Upper lobe of left lung (tissue), 4 donors: ENCODE measurements at regions not wholly inside any gene's neighbourhood (a gene's known extent, or its start where the extent isn't known, plus 50 kb on each side); places are given as distances from the start of the nearest gene placed in this dataset.

ENCODE experiments used
- CTCF ChIP-seq, 6 experiments: fragments of 450-650 bp in 4 of 6; fragments of 200-600 bp in 2 of 6; sonication (generic) in 2 of 6; IDR thresholded peaks; one replicate each; pipeline ENCODE4 v1.5.1; 2016 to 2019; ENCODE audit warnings: antibody characterized with exemption in 6 of 6
- EP300 ChIP-seq, 4 donors: sonication (generic); formaldehyde crosslinking; IDR thresholded peaks; one replicate each; pipeline ENCODE4 v1.5.1; 2017; ENCODE audit warnings: antibody characterized with exemption in 4 of 4, control low read depth in 2 of 4

GRCh38 chr3:13136426-13136825, 63.2 kb upstream of the IQSEC1 start:
- TF ChIP-seq CTCF (IDR thresholded peaks at IDR 0.05) (no peak), EP300 (IDR thresholded peaks at IDR 0.05) (no peak)
